Keratinocyte (primary cell): ENCODE measurements at regions not wholly inside any gene's neighbourhood (a gene's known extent, or its start where the extent isn't known, plus 50 kb on each side); places are given as distances from the start of the nearest gene placed in this dataset.

Experiments used
- DNase-seq: peaks from one replicate; pipeline ENCODE4 v3.0.0-alpha.2; 2011; ENCODE audit warnings: low read depth, missing footprints, low spot score
- FAIRE-seq: peaks from 2 replicates; lab custom pipeline; 2011; peaks lifted over from hg19 to GRCh38; lab: Jason Lieb, UNC
- H2AFZ ChIP-seq: 2 replicates; pipeline ENCODE4 v1.6.0; 2012; ENCODE audit warnings: low read length, control low read depth, inconsistent platforms; ENCODE audit not compliant: control insufficient read depth
- H3K27ac ChIP-seq: 2 replicates; pipeline ENCODE4 v1.5.1; 2011; ENCODE audit warnings: low read length; ENCODE audit not compliant: control insufficient read depth, insufficient read depth
- H3K27me3 ChIP-seq: 3 replicates; pipeline ENCODE4 v1.6.0; 2011; ENCODE audit warnings: low read length; ENCODE audit not compliant: control insufficient read depth, insufficient read depth; ENCODE audit errors: extremely low read depth
- H3K36me3 ChIP-seq, 2 experiments: 2 replicates in 1 of 2; 3 replicates in 1 of 2; pipeline ENCODE4 v1.5.1; 2011; ENCODE audit warnings: low read length in 2 of 2, mild to moderate bottlenecking in 1 of 2; ENCODE audit not compliant: control insufficient read depth in 2 of 2, insufficient read depth in 2 of 2; ENCODE audit errors: extremely low read depth in 1 of 2
- H3K4me1 ChIP-seq: 3 replicates; pipeline ENCODE4 v1.5.1; 2011; ENCODE audit warnings: low read length; ENCODE audit not compliant: control insufficient read depth, insufficient read depth; ENCODE audit errors: extremely low read depth
- H3K4me2 ChIP-seq: 3 replicates; pipeline ENCODE4 v1.6.0; 2011; ENCODE audit warnings: low read depth, low read length; ENCODE audit not compliant: control insufficient read depth, insufficient read depth; ENCODE audit errors: extremely low read depth
- H3K4me3 ChIP-seq, 3 experiments: fragments of 200-600 bp in 1 of 3; sonication (generic) in 1 of 3; 2 replicates in 2 of 3; 3 replicates in 1 of 3; pipeline ENCODE4 v1.5.1; 2011 to 2016; ENCODE audit warnings: low read length in 3 of 3, mild to moderate bottlenecking in 3 of 3, control low read depth in 2 of 3, inconsistent platforms in 1 of 3, low read depth in 1 of 3, mixed read lengths in 1 of 3, mixed run types in 1 of 3, moderate library complexity in 1 of 3; ENCODE audit not compliant: control insufficient read depth in 2 of 3, insufficient read depth in 2 of 3; ENCODE audit errors: extremely low read depth in 1 of 3
- H3K79me2 ChIP-seq: 2 replicates; pipeline ENCODE4 v1.6.0; 2012; ENCODE audit warnings: low read length; ENCODE audit not compliant: control insufficient read depth, insufficient read depth
- H3K9ac ChIP-seq: 3 replicates; pipeline ENCODE4 v1.6.0; 2011; ENCODE audit warnings: low read length; ENCODE audit not compliant: control insufficient read depth, insufficient read depth; ENCODE audit errors: extremely low read depth
- H3K9me1 ChIP-seq: 3 replicates; pipeline ENCODE4 v1.6.0; 2011; ENCODE audit warnings: low read length; ENCODE audit not compliant: control insufficient read depth, insufficient read depth; ENCODE audit errors: extremely low read depth
- H3K9me3 ChIP-seq: 2 replicates; pipeline ENCODE4 v1.5.1; 2012; ENCODE audit warnings: low read depth, low read length; ENCODE audit not compliant: control insufficient read depth
- H4K20me1 ChIP-seq: 3 replicates; pipeline ENCODE4 v1.6.0; 2011; ENCODE audit warnings: low read length; ENCODE audit not compliant: control insufficient read depth, insufficient read depth; ENCODE audit errors: extremely low read depth
- EZH2 ChIP-seq: IDR thresholded peaks from one replicate; pipeline ENCODE4 v1.6.1; 2012; ENCODE audit warnings: inconsistent platforms, mild to moderate bottlenecking, low read length, moderate library complexity
- dilution Hi-C: fragments of 300-500 bp; cut with MboI; formaldehyde crosslinking; loops from one replicate; pipeline ENCODE4 v1.7.0; 2020; ENCODE audit warnings: low sequenced_read_pairs; ENCODE audit not compliant: extremely low pct_ligation_motif_present
- TF ChIP-seq, protein P1 (sequence below), 3 experiments: IDR thresholded peaks in 1 of 3; conservative IDR thresholded peaks in 1 of 3; optimal IDR thresholded peaks in 1 of 3; 2 replicates in 2 of 3; 3 replicates in 1 of 3; pipeline versions ENCODE3 to v1.5.1; 2011; ENCODE audit warnings: low read length in 3 of 3, mild to moderate bottlenecking in 3 of 3, moderate library complexity in 2 of 3, control low read depth in 1 of 3, inconsistent platforms in 1 of 3; ENCODE audit not compliant: insufficient read depth in 2 of 3; ENCODE audit errors: extremely low read depth in 1 of 3

DNA sequence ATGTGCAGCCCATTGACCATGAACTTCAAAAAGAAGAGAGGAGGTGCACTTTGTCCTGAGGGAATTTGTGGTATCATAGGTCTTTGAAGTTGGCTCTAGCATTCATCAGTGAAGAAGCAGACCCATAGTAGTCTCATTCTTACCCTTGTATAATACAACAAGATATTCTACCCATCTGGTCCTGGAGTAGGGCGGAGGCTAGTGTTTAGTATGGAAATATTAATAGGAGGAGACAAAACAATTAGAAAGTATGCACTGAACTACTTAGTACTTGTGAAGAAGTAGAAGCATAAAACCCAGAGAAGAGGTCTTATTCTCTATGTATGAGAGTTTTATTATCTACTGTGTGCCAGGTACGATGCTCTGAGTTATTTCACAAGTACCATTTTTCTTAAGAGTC lies 189.0 kb downstream of the AASDH start:
- TF ChIP-seq, protein P1, sequence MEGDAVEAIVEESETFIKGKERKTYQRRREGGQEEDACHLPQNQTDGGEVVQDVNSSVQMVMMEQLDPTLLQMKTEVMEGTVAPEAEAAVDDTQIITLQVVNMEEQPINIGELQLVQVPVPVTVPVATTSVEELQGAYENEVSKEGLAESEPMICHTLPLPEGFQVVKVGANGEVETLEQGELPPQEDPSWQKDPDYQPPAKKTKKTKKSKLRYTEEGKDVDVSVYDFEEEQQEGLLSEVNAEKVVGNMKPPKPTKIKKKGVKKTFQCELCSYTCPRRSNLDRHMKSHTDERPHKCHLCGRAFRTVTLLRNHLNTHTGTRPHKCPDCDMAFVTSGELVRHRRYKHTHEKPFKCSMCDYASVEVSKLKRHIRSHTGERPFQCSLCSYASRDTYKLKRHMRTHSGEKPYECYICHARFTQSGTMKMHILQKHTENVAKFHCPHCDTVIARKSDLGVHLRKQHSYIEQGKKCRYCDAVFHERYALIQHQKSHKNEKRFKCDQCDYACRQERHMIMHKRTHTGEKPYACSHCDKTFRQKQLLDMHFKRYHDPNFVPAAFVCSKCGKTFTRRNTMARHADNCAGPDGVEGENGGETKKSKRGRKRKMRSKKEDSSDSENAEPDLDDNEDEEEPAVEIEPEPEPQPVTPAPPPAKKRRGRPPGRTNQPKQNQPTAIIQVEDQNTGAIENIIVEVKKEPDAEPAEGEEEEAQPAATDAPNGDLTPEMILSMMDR (optimal IDR thresholded peaks at IDR 0.05 in 1 of 3, IDR thresholded peaks at IDR 0.05 in 1 of 3, conservative IDR thresholded peaks at IDR 0.05 in 1 of 3; ENCODE audit: extremely low read depth in 1 of 3, insufficient read depth in 2 of 3, low read length in 3 of 3): no peak
- TF ChIP-seq EZH2: no peak
- no peak overlapping the region for H3K4me3 ChIP-seq
- no peak overlapping the region for H3K27ac ChIP-seq
- no peaks in the 10 kb centered on the region for H4K20me1 ChIP-seq
- no peaks in the 10 kb centered on the region for H3K9me3 ChIP-seq
- FAIRE-seq: no peak
- H3K79me2 ChIP-seq: no peaks in the 10 kb centered on the region
- no peak for DNase-seq
- H3K9me1 ChIP-seq: no peaks in the 10 kb centered on the region
- no peak overlapping the region for H3K4me2 ChIP-seq
- H3K36me3 ChIP-seq: no peaks in the 10 kb centered on the region
- no peaks in the 10 kb centered on the region for H3K4me1 ChIP-seq
- no peak overlapping the region for H3K9ac ChIP-seq
- dilution Hi-C loops: no loop called here
- H3K27me3 ChIP-seq: no peaks in the 10 kb centered on the region
- H2AFZ ChIP-seq: no peak overlapping the region

DNA sequence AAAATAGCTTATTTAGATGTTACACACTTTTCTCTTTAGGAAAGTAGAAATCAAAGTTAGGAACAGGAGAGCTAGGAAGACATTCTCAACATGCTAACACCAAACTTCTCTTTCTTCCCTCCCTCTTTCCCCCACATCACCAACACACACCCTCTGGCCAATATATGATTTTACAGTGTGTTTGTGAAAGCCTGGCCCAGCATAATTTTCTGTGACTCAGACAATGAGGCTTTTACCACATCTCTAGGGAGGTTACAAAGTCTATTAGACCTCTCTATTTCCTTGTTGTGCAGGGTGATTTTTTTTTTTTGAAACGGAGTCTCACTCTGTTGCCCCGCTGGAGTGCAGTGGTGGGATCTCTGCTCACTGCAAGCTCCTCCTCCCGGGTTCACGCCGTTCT lies 189.9 kb downstream of the AASDH start:
- DNase-seq (no peak), FAIRE-seq (no peak)
- Histone ChIP-seq H3K79me2 (no peaks in the 10 kb centered on the region), H3K36me3 (no peaks in the 10 kb centered on the region), H3K4me3 (no peak overlapping the region), H2AFZ (no peak overlapping the region), H3K9me3 (no peaks in the 10 kb centered on the region), H3K27ac (no peak overlapping the region), H3K4me2 (no peak overlapping the region), H4K20me1 (no peaks in the 10 kb centered on the region), H3K9me1 (no peaks in the 10 kb centered on the region), H3K27me3 (no peaks in the 10 kb centered on the region), H3K4me1 (no peaks in the 10 kb centered on the region), H3K9ac (no peak overlapping the region)
- dilution Hi-C loops: no loop called here
- TF ChIP-seq, protein P1 (optimal IDR thresholded peaks at IDR 0.05 in 1 of 3, IDR thresholded peaks at IDR 0.05 in 1 of 3, conservative IDR thresholded peaks at IDR 0.05 in 1 of 3; ENCODE audit: extremely low read depth in 1 of 3, insufficient read depth in 2 of 3, low read length in 3 of 3): no peak
- no peak for TF ChIP-seq EZH2
